ENCODE measurements at regions not wholly inside any gene's neighbourhood (a gene's known extent, or its start where the extent isn't known, plus 50 kb on each side); places are given as distances from the start of the nearest gene placed in this dataset.

DNA sequence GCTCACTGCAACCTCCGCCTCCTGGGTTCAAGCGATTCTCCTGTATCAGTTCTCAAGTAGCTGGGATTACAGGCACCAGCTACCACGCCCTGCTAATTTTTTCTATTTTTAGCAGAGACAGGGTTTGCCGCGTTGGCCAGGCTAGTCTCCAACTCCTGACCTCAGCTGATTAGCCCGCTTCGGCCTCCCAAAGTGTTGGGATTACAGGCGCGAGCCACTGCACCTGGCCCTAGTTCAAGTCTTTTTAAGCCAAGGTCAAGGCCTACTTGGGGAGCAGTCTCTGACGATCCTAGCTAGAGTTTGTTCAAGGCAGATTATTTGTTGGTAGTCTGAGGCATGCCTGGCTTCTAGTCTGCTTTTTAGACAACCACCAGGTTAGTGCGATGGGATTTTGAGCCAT lies 709.5 kb upstream of the COBL start:
- TF ChIP-seq, protein P1, sequence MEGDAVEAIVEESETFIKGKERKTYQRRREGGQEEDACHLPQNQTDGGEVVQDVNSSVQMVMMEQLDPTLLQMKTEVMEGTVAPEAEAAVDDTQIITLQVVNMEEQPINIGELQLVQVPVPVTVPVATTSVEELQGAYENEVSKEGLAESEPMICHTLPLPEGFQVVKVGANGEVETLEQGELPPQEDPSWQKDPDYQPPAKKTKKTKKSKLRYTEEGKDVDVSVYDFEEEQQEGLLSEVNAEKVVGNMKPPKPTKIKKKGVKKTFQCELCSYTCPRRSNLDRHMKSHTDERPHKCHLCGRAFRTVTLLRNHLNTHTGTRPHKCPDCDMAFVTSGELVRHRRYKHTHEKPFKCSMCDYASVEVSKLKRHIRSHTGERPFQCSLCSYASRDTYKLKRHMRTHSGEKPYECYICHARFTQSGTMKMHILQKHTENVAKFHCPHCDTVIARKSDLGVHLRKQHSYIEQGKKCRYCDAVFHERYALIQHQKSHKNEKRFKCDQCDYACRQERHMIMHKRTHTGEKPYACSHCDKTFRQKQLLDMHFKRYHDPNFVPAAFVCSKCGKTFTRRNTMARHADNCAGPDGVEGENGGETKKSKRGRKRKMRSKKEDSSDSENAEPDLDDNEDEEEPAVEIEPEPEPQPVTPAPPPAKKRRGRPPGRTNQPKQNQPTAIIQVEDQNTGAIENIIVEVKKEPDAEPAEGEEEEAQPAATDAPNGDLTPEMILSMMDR (IDR thresholded peaks at IDR 0.05), result no peak
- TF ChIP-seq POLR2A (IDR thresholded peaks at IDR 0.05) (no peak), POLR2AphosphoS5 (IDR thresholded peaks at IDR 0.05) (no peak), EP300 (IDR thresholded peaks at IDR 0.05) (no peak)
